Activated CD8-positive, alpha-beta T cell treated with anti-CD3 and anti-CD28 coated beads for 36 hours (primary cell): ENCODE measurements at regions not wholly inside any gene's neighbourhood (a gene's known extent, or its start where the extent isn't known, plus 50 kb on each side); places are given as distances from the start of the nearest gene placed in this dataset.

Experiments used
- ATAC-seq: fragments of 200-7000 bp; cut with Tn5 transposase; one replicate; pipeline ENCODE4 v1.10.0; 2021; ENCODE audit warnings: mild to moderate bottlenecking, moderate library complexity
- CTCF ChIA-PET: fragments of 350-600 bp; sonication (Branson Sonifier 250); formaldehyde crosslinking; loops from one replicate; lab custom pipeline; 2021; ENCODE audit warnings: antibody characterized with exemption; lab: Charles Lee
- POLR2A ChIA-PET: fragments of 350-600 bp; sonication (Branson Sonifier 250); formaldehyde crosslinking; loops from one replicate; lab custom pipeline; 2021; ENCODE audit warnings: antibody characterized with exemption; lab: Charles Lee
- DNase-seq: peaks from one replicate; pipeline ENCODE4 v3.0.0-alpha.2; 2020
- H3K27ac Mint-ChIP-seq: one replicate; pipeline ENCODE4 v1.8.0; 2021; ENCODE audit warnings: mild to moderate bottlenecking, mixed read lengths
- H3K27me3 Mint-ChIP-seq: one replicate; pipeline ENCODE4 v1.8.0; 2021; ENCODE audit warnings: mixed read lengths
- H3K36me3 Mint-ChIP-seq: one replicate; pipeline ENCODE4 v1.8.0; 2021; ENCODE audit warnings: low read depth, mixed read lengths
- H3K4me1 Mint-ChIP-seq: one replicate; pipeline ENCODE4 v1.8.0; 2021; ENCODE audit warnings: low read depth, mixed read lengths
- H3K4me3 Mint-ChIP-seq: one replicate; pipeline ENCODE4 v1.8.0; 2021; ENCODE audit warnings: mild to moderate bottlenecking, moderate library complexity, mixed read lengths
- H3K9me3 Mint-ChIP-seq: one replicate; pipeline ENCODE4 v1.8.0; 2021; ENCODE audit warnings: mixed read lengths
- CTCF ChIP-seq: fragments of 200-600 bp; IDR thresholded peaks from one replicate; pipeline ENCODE4 v1.8.0; 2022; ENCODE audit warnings: antibody characterized with exemption, mild to moderate bottlenecking
- intact Hi-C: fragments of 100-400 bp; cut with micrococcal nuclease; formaldehyde crosslinking; loops from one replicate; pipeline ENCODE4 v1.10.0; 2022

- Mint-ChIP-seq H3K36me3 (no peaks in the 10 kb centered on the region), H3K9me3 (no peaks in the 10 kb centered on the region), H3K4me1 (no peaks in the 10 kb centered on the region), H3K27ac (no peak overlapping the region), H3K4me3 (no peak overlapping the region), H3K27me3 (peaks cover 12% of the 10 kb centered on the region)
- ATAC-seq = no peak
- no peak for TF ChIP-seq CTCF
- intact Hi-C loops = no loop called here
- ChIA-PET POLR2A (no interaction called here), CTCF (no interaction called here)
- DNase-seq = no peak
Measured at GRCh38 chr5:88487066-88487465, 218.4 kb upstream of the TMEM161B start.

- DNase-seq = no peak
- H3K9me3 Mint-ChIP-seq = no peaks in the 10 kb centered on the region
- H3K36me3 Mint-ChIP-seq = no peaks in the 10 kb centered on the region
- ChIA-PET POLR2A (no interaction called here), CTCF (no interaction called here)
- H3K4me1 Mint-ChIP-seq = no peaks in the 10 kb centered on the region
- no peak for TF ChIP-seq CTCF
- H3K27ac Mint-ChIP-seq = no peak overlapping the region
- H3K27me3 Mint-ChIP-seq = peaks cover 11% of the 10 kb centered on the region
- ATAC-seq = no peak
- intact Hi-C loops = no loop called here
- H3K4me3 Mint-ChIP-seq = no peak overlapping the region
Measured at GRCh38 chr5:88486431-88486830, 217.8 kb upstream of the TMEM161B start.

GRCh38 chr5:88485531-88485930 is 216.9 kb upstream of the TMEM161B start:
- Mint-ChIP-seq H3K36me3 (no peaks in the 10 kb centered on the region), H3K9me3 (no peaks in the 10 kb centered on the region), H3K27ac (no peak overlapping the region), H3K4me3 (no peak overlapping the region), H3K4me1 (no peaks in the 10 kb centered on the region), H3K27me3 (peaks cover 9% of the 10 kb centered on the region)
- intact Hi-C loops = no loop called here
- ChIA-PET CTCF (interaction anchor here (0.7 kb wide), 1 partner anchor 195 kb away, joined by 3 read pairs; no protein-coding TSS in a partner anchor), POLR2A (no interaction called here)
- no peak for ATAC-seq
- DNase-seq = no peak
- TF ChIP-seq CTCF = no peak

- Mint-ChIP-seq H3K27ac (no peak overlapping the region), H3K27me3 (peaks cover 8% of the 10 kb centered on the region), H3K36me3 (no peaks in the 10 kb centered on the region), H3K4me1 (no peaks in the 10 kb centered on the region), H3K9me3 (no peaks in the 10 kb centered on the region), H3K4me3 (no peak overlapping the region)
- no peak for ATAC-seq
- POLR2A ChIA-PET = no interaction called here
- no peak for TF ChIP-seq CTCF
- no peak for DNase-seq
- intact Hi-C loops = no loop called here
- CTCF ChIA-PET = no interaction called here
Measured at GRCh38 chr5:88483964-88484672, 215.5 kb upstream of the TMEM161B start.

GRCh38 chr5:88480801-88481499 is 212.3 kb upstream of the TMEM161B start:
- no peak overlapping the region for H3K27ac Mint-ChIP-seq
- no peaks in the 10 kb centered on the region for H3K4me1 Mint-ChIP-seq
- ATAC-seq (no peak), DNase-seq (no peak)
- no peaks in the 10 kb centered on the region for H3K9me3 Mint-ChIP-seq
- no peaks in the 10 kb centered on the region for H3K36me3 Mint-ChIP-seq
- ChIA-PET CTCF (no interaction called here), POLR2A (no interaction called here)
- intact Hi-C loops = no loop called here
- H3K27me3 Mint-ChIP-seq = peaks cover 8% of the 10 kb centered on the region
- no peak overlapping the region for H3K4me3 Mint-ChIP-seq
- TF ChIP-seq CTCF = no peak
